ENCODE measurements at regions not wholly inside any gene's neighbourhood (a gene's known extent, or its start where the extent isn't known, plus 50 kb on each side); places are given as distances from the start of the nearest gene placed in this dataset.

- peak; percentile 91 for DNase-seq (ENCODE audit: low spot score)
Measured at GRCh38 chr2:43032213-43033015, 194.0 kb downstream of the ZFP36L2 start.

- DNase-seq (ENCODE audit: low spot score), result no peak
Measured at GRCh38 chr2:43031471-43032212, 194.8 kb downstream of the ZFP36L2 start.

GRCh38 chr2:43030551-43031307, 195.7 kb downstream of the ZFP36L2 start:
- no peak for DNase-seq (ENCODE audit: low spot score)

- DNase-seq (ENCODE audit: low spot score), result no peak
Measured at GRCh38 chr2:43029186-43029585, 197.2 kb downstream of the ZFP36L2 start.

GRCh38 chr2:43028188-43028587, 198.2 kb downstream of the ZFP36L2 start:
- DNase-seq (ENCODE audit: low spot score), result no peak

GRCh38 chr2:43027097-43027873, 199.1 kb downstream of the ZFP36L2 start:
- peak; percentile 24 for DNase-seq (ENCODE audit: low spot score)

- no peak for DNase-seq (ENCODE audit: low spot score)
Measured at GRCh38 chr2:43026426-43027096, 199.8 kb downstream of the ZFP36L2 start.

- DNase-seq (ENCODE audit: low spot score), result no peak
Measured at GRCh38 chr2:43025709-43026295, 200.6 kb downstream of the ZFP36L2 start.

GRCh38 chr2:43024515-43025011, 201.8 kb downstream of the ZFP36L2 start:
- DNase-seq (ENCODE audit: low spot score), result peak; percentile 24

GRCh38 chr2:43023791-43024514, 202.5 kb downstream of the ZFP36L2 start:
- DNase-seq (ENCODE audit: low spot score), result no peak

GRCh38 chr2:43022896-43023295, 203.5 kb downstream of the ZFP36L2 start:
- DNase-seq (ENCODE audit: low spot score), result no peak

GRCh38 chr2:43021791-43022509, 204.5 kb downstream of the ZFP36L2 start:
- DNase-seq (ENCODE audit: low spot score), result peak; percentile 27

GRCh38 chr2:43020990-43021669, 205.3 kb downstream of the ZFP36L2 start:
- DNase-seq (ENCODE audit: low spot score), result no peak

- DNase-seq (ENCODE audit: low spot score), result no peak
Measured at GRCh38 chr2:43020296-43020695, 206.1 kb downstream of the ZFP36L2 start.

- no peak for DNase-seq (ENCODE audit: low spot score)
Measured at GRCh38 chr2:43019536-43020183, 206.7 kb downstream of the ZFP36L2 start.

- DNase-seq (ENCODE audit: low spot score), result no peak
Measured at GRCh38 chr2:43019025-43019367, 207.4 kb downstream of the ZFP36L2 start.

GRCh38 chr2:43018179-43019024, 208.0 kb downstream of the ZFP36L2 start:
- no peak for DNase-seq (ENCODE audit: low spot score)
